ENCODE measurements at regions not wholly inside any gene's neighbourhood (a gene's known extent, or its start where the extent isn't known, plus 50 kb on each side); places are given as distances from the start of the nearest gene placed in this dataset.

DNA sequence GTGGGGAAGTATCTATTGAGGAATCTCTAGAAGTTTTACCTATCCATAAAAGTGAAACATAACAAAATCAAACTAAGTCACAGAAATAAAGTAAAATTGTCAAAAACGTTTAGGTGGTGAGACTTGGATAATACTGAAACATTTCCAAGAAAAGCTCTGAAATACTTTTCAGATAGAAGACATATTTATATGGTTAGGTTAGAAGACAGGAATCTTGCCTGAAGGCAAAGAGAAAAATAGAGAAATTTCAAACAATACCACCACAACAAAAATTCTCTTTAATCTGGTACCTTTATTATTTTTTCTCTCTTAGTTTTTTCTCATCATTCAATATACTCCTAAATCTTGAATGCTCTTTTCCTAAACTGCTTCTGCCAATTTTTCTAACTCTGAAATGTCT is 222.7 kb upstream of the PLSCR5 start:
- Histone ChIP-seq H3K4me1 (ENCODE audit: control insufficient read depth, insufficient read depth, low read length) (no peaks in the 10 kb centered on the region), H3K27me3 (ENCODE audit: control insufficient read depth, insufficient read depth, low read length) (no peaks in the 10 kb centered on the region), H3K9me3 (ENCODE audit: control insufficient read depth, insufficient read depth, low read depth, low read length) (no peaks in the 10 kb centered on the region), H3K4me3 (ENCODE audit: low read depth in 2 of 2, low read length in 2 of 2) (no peak overlapping the region), H3K27ac (ENCODE audit: low read length) (no peak overlapping the region), H3K36me3 (ENCODE audit: control insufficient read depth, insufficient read depth, low read length) (no peaks in the 10 kb centered on the region)
- TF ChIP-seq, protein P1, sequence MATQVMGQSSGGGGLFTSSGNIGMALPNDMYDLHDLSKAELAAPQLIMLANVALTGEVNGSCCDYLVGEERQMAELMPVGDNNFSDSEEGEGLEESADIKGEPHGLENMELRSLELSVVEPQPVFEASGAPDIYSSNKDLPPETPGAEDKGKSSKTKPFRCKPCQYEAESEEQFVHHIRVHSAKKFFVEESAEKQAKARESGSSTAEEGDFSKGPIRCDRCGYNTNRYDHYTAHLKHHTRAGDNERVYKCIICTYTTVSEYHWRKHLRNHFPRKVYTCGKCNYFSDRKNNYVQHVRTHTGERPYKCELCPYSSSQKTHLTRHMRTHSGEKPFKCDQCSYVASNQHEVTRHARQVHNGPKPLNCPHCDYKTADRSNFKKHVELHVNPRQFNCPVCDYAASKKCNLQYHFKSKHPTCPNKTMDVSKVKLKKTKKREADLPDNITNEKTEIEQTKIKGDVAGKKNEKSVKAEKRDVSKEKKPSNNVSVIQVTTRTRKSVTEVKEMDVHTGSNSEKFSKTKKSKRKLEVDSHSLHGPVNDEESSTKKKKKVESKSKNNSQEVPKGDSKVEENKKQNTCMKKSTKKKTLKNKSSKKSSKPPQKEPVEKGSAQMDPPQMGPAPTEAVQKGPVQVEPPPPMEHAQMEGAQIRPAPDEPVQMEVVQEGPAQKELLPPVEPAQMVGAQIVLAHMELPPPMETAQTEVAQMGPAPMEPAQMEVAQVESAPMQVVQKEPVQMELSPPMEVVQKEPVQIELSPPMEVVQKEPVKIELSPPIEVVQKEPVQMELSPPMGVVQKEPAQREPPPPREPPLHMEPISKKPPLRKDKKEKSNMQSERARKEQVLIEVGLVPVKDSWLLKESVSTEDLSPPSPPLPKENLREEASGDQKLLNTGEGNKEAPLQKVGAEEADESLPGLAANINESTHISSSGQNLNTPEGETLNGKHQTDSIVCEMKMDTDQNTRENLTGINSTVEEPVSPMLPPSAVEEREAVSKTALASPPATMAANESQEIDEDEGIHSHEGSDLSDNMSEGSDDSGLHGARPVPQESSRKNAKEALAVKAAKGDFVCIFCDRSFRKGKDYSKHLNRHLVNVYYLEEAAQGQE (IDR thresholded peaks at IDR 0.05; ENCODE audit: insufficient read depth in 1 of 2, low read depth in 2 of 2, low read length in 1 of 2), result no peak
- TF ChIP-seq POLR2AphosphoS5 (IDR thresholded peaks at IDR 0.05; ENCODE audit: low read depth, low read length) (no peak), SIN3A (IDR thresholded peaks at IDR 0.05; ENCODE audit: borderline replicate concordance, insufficient read depth, low read depth, low read length) (no peak)
- TF ChIP-seq, protein P2, sequence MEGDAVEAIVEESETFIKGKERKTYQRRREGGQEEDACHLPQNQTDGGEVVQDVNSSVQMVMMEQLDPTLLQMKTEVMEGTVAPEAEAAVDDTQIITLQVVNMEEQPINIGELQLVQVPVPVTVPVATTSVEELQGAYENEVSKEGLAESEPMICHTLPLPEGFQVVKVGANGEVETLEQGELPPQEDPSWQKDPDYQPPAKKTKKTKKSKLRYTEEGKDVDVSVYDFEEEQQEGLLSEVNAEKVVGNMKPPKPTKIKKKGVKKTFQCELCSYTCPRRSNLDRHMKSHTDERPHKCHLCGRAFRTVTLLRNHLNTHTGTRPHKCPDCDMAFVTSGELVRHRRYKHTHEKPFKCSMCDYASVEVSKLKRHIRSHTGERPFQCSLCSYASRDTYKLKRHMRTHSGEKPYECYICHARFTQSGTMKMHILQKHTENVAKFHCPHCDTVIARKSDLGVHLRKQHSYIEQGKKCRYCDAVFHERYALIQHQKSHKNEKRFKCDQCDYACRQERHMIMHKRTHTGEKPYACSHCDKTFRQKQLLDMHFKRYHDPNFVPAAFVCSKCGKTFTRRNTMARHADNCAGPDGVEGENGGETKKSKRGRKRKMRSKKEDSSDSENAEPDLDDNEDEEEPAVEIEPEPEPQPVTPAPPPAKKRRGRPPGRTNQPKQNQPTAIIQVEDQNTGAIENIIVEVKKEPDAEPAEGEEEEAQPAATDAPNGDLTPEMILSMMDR (IDR thresholded peaks at IDR 0.05), result no peak
- BruUV-seq (replicated peaks), result no TSS peak
- intact Hi-C loops (cut with micrococcal nuclease; ENCODE audit: unreplicated experiment), result no loop called here
- ChIA-PET CTCF (no interaction called here), POLR2A (no interaction called here)
- in situ Hi-C loops (cut with HindIII; ENCODE audit: low pct_unique_long_range_greater_than_20kb, low sequenced_read_pairs), result no loop called here
- ATAC-seq (no peak), DNase-seq (ENCODE audit: low read depth, low spot score) (no peak)

DNA sequence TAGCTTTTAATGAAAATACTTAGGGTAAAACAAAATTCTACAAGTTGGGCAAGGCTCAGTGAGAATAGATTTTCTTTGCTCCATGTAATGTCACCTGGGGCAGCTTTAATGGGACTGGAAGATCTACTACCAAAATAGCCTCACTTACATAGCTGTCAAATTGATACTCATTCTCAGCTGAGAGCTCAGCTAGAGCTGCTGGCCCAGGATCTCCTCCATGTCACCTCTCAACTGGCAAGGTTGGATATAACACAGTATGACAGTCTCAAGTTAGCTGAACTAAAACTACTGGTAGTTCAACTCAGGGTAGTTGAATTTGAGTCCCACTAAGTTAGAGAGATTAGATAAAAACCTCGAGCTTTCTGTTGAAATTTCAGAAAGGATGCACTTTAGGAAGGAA is 218.5 kb upstream of the PLSCR5 start:
- intact Hi-C loops (cut with micrococcal nuclease; ENCODE audit: unreplicated experiment) (no loop called here), in situ Hi-C loops (cut with HindIII; ENCODE audit: low pct_unique_long_range_greater_than_20kb, low sequenced_read_pairs) (no loop called here)
- Histone ChIP-seq H3K36me3 (ENCODE audit: control insufficient read depth, insufficient read depth, low read length) (no peaks in the 10 kb centered on the region), H3K4me3 (ENCODE audit: low read depth in 2 of 2, low read length in 2 of 2) (no peak overlapping the region), H3K27me3 (ENCODE audit: control insufficient read depth, insufficient read depth, low read length) (no peaks in the 10 kb centered on the region), H3K27ac (ENCODE audit: low read length) (no peak overlapping the region), H3K9me3 (ENCODE audit: control insufficient read depth, insufficient read depth, low read depth, low read length) (no peaks in the 10 kb centered on the region), H3K4me1 (ENCODE audit: control insufficient read depth, insufficient read depth, low read length) (no peaks in the 10 kb centered on the region)
- POLR2A ChIA-PET, result no interaction called here
- TF ChIP-seq, protein P1 (IDR thresholded peaks at IDR 0.05; ENCODE audit: insufficient read depth in 1 of 2, low read depth in 2 of 2, low read length in 1 of 2), result no peak
- TF ChIP-seq POLR2AphosphoS5 (IDR thresholded peaks at IDR 0.05; ENCODE audit: low read depth, low read length) (no peak), TCF7L2 (IDR thresholded peaks at IDR 0.05; ENCODE audit: low read depth, low read length) (no peak), SIN3A (IDR thresholded peaks at IDR 0.05; ENCODE audit: borderline replicate concordance, insufficient read depth, low read depth, low read length) (no peak)
- TF ChIP-seq, protein P2 (IDR thresholded peaks at IDR 0.05), result no peak
- CTCF ChIA-PET, result no interaction called here
- ATAC-seq (no peak), DNase-seq (ENCODE audit: low read depth, low spot score) (no peak)
- no TSS peak for BruUV-seq (replicated peaks)
